GM21528 (cell line): ENCODE measurements at regions not wholly inside any gene's neighbourhood (a gene's known extent, or its start where the extent isn't known, plus 50 kb on each side); places are given as distances from the start of the nearest gene placed in this dataset.
"Not testable (repeated sequence)": the region's sequence is repeated elsewhere in the genome, so short reads cannot be mapped to it uniquely, and the experiment has no call there.

Experiments used
- ATAC-seq: cut with Tn5 transposase; IDR thresholded peaks from one replicate; pipeline ENCODE4 v1.9.1; 2021; ENCODE audit warnings: mild to moderate bottlenecking, moderate library complexity; ENCODE audit not compliant: unreplicated experiment, low FRiP score

DNA sequence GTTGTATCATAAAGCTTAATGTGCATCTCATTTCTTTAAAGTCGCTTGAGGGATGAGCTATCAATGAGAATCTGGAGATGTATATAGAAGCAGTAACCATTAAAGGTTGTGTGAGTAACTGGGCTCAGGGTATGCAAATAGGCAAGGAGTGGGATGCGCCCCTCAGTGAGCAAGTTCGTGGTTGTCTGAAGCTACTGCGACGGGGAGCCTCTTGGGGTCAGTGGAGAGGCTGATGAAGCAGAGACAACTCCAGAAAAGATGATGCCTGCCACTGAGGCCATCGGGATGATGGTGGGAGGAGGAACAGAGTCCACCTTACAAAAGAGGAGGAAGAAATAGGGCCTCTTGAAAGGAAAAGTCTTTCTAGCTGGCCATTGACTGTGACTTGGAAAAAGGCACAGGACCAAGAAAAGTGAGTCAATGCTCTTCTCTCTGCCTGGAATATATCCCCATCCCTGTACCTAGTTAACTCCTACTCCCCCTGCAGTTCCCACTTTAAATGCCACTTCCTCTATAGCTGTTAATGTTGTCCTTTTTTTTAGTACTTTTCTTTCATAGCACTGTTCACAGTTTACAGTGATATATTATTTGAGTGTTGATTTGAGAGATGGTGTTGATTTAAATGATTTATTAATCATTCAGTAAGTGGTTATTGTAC is 51.4 kb upstream of the LSM6 start:
- peak; percentile 93 for ATAC-seq

DNA sequence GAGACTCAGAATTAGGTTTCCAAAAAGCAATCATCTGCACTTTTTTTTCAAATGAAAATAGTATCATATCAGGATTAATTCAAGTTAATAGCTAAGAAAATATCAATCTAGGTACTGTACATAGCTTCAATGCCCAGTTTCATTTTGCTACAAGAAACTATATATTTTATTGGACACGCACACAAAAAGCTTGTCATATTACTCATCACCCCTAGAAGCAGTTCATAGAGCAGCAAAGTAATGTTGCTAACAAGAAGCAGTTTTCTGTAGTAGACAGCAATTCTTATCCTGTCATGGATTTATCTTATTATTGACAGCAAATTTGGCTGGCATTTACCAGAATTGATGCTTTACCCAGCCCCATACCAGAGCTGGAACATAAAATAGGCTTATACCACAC is 52.3 kb upstream of the LSM6 start:
- no peak for ATAC-seq

DNA sequence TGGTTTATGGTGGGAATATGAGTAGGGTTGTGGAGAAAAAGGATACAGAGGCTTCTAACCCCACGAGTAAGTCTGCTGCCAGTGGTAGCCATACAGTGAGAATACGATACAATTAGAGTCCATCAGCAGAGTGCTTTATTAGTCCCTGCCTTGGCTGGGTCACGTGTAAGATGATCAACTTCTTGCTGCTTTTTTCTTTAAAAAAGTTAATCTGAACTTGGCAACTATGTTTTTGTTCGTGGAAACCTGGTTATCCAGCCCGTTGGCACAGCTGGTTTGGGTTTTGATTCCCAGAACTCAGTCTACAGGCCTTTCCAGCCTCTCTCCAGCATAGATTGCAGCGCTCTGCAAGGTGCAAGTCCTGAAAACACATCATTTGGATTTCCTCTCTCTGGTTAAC is 53.1 kb upstream of the LSM6 start:
- ATAC-seq: no peak

DNA sequence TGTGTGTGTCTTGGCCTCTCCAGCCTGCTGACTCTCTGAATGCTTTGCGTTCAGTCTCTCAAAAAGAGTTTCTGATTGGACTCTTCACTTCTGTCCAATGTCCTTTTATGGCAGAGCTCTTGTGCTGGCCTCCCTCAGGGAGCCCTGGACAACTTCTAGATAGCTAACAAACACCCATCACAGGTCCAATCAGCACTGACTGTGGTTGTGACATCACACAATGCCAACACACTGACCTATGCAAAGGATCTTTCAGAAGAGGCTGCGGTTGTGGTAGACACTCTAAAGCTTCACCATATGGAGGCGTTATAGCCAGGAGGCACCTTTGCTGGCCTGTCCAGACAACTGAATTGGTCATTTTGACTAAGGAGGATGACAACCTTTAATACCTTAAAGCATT is 53.8 kb upstream of the LSM6 start:
- no peak for ATAC-seq

DNA sequence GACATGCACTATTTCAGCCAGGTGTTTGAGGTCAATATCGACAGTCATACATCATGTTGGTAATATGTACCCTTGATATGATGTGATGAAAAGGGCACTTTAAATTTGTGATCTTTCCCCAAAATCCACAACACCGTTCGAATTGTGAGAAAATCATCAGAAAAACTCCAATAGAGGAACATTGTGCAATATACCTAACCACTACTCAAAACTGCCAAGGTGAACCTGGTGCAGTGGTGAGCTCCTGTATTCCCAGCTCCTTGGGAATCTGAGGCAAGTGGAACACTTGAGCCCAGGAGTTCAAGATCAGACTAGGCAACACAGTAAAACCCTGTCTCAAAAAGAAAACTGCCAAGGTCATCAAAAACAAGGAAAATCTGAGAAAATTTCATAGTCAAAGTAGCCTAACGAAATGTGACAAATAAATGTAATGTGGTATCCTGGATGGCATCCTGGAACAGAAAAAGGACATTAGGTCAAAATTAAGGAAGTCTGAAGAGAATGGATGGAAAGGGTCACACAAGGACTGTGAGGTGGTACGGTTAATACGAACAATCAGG is 55.6 kb upstream of the LSM6 start:
- no peak for ATAC-seq

DNA sequence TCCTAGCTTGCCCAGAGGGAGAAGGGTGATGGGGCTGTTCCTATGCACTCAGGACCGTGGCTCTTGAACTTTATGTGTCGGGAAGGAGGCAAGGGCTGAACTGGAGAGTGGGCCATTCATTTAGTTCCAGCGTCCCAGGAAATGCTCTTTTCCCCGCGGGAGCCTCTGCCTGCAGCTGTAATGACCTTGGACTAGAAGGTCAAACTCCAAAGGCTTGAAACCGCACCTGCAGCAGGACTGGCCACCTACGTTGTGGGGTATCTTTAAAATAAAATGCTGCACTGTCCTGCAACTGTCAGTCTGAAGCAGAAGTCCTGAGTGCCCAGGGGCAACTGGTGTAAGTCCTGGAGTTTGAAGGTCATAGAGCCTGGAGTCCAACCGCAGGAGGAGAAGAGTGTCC is 61.5 kb upstream of the LSM6 start:
- ATAC-seq: no peak

DNA sequence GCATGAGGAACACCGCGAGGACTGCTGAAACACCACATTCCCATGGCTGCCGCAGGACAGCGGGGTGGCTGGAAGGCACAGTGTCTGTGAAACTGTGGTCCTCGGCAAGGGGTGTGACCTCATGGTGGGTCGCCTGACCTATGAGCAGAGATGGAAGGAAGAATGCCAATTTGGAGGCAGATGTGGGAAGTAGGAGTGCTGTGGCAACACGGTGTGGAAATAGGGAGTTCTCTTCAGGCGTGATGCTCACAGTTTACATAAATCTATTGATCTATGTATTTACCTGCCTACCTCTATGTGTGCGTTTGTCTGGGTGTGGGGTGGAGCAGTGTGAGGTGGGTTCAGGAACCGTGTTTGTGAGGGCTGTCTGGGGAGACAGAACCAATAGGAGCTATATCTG is 62.3 kb upstream of the LSM6 start:
- no peak for ATAC-seq

DNA sequence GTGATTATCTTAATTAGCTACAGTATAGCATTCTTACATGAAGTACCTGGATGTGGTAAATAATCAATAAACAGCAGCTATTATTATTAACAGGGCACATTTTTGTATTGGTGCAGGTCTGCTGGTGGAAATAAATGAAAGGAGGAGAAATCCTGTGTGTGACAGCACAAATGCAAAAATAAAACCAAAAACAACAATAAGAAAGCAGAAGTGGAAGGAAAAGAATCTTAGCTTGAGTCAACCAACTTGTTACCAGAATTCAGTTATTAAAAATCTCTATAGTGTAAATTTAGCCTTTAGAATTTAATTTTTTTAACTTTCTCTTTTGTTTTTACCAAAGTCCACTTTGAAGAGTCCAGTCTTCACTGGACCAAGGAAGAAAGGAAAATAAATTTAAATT is 63.1 kb upstream of the LSM6 start:
- no peak for ATAC-seq

DNA sequence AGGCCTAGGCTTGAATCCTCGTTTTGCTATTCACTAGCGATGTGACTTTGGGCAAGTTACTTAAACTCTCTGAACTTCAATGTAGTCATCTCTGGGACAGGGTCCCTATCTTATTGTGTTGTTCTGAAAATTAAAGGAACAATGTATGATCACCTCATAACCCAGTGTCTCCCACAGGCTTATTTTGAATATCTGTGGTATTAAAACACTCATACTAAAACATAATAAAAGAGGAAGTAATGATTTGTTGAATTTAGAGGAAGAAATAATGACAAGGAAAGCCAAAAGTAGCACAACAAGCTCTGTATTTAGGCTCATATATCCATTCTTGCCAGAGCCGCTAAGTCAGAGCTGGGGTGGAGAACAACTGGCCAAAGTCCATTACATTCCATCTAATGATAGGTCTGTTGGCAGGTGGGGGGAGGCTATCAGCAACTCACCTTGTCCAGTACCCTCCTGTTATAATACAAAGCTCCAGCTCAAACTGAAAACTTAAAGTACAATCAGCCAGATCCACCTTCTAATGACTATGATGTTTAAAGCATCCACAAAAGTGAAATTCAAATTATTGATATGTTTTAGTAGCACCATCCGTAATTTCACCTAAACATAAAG is 64.5 kb upstream of the LSM6 start:
- ATAC-seq: no peak

DNA sequence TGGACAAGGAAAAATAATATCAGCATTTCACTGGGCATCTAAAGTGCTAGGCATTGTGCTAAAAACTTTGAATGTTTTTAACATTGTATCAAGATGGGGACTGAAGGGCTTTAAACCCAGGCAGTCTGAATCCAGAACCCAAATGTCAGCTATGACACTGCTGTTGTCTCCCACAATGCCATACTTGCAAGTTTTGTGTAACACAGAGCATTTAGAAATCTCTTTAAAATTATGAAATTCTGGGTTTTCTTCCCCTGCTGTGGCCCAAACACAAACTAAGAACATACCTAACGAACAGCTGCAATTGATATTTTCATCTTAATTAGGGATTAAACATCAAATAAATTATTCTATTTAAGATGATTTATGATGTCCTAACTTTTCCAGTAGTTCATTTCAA is 66.8 kb upstream of the LSM6 start:
- ATAC-seq: no peak

DNA sequence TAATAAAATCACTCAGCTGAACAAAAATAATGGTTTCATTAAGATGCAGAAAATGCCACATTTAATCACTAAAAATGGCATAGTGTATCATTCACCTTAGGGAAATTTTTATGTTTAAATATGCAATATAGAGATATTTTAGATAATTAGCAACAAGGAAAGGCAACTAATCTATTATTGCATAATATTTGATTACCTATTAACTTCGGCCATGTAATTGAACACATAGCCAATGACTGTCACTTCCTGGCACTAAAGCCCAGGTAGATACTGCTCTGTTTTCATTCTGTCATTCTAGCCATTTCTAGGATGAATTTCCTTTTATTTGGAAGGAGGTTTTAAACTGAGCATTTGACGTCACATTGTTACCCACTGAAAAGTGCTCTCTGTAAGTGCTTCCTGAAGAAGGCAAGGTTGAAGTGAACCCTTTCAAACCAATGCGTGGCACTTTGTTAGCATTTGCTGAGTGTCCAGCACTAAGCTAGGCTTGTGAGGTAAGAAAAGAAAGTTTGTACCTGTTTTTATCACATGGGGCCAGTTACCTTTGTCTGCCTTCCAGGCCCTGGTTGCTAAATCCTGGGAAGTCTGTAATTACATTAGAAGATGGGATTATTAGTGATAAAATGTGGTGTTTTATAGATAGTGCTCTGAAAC is 67.8 kb upstream of the LSM6 start:
- ATAC-seq: no peak

DNA sequence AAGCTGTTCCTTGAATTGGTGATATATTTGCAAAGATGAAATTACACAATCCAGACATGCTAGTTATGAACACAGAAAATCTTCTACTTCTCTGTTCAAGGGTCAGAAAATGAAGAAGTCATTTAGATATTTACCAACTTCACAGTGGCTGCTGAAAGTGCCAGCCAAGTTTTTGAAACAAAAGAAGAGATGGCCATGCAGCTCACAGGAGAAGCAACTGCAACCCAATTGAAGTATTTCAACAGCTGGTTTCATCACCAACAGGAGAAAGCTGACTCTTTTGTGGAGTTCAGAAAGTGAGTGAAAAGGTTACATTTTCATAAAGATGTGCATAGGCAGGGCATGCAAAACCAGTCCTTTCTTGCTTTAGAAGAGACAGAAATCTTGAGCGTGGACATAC is 70.1 kb upstream of the LSM6 start:
- peak; percentile 64 for ATAC-seq

DNA sequence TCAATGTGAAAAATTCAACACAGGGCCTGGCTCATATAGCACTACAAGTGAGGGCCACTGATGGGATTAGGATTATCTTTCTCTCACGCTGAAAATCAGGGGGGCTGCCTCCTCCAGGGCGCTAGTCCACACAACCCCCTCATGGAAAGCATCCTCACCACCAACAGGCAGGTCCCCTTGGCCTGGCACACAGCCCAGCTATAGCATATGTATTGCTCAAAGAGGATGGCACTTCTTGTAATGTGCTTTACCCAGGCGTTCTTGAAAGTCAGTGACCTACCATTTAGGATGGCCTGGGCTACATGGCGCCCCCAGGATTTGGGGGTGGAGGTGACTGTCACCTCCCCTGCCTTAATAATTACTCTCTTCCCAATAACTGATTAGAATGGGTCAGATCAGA is 71.0 kb upstream of the LSM6 start:
- no peak for ATAC-seq

DNA sequence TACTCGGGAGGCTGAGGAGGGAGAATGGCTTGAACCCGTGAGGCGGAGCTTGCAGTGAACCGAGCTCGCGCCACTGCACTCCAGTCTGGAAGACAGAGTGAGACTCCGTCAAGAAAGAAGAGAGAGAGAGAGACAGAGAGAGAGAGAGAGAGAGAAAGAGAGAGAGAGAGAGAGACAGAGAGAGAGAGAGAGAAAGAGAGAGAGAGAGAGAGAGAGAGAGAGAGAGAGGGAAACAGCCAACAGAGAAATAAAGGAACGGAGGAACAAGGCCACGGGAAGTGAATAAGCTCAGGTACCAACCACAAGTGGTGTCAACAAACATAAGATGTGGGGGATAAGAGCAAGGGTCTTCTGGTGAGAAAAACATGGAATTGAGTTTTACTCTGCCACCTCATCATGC is 71.5 kb upstream of the LSM6 start:
- not testable (repeated sequence) for ATAC-seq

DNA sequence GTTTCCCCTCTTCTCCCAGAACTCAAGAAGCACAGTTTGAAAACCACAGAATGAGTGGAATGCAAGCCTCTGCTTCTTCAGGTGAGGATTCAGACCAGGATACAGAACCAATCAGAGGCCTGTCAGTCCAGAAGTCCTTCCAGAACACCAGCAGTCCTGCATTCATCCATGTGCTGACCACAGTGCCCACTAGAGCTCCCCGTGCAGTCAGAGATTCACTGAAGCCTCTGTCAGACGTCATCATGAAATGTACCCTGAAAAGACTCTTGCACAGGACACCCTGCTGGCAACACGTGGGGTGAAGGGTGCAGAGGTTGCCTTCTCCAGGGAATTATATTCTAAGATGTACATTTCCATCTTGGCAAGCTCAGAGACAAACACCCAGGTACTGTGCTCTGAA is 75.9 kb upstream of the LSM6 start:
- ATAC-seq: peak; percentile 16

DNA sequence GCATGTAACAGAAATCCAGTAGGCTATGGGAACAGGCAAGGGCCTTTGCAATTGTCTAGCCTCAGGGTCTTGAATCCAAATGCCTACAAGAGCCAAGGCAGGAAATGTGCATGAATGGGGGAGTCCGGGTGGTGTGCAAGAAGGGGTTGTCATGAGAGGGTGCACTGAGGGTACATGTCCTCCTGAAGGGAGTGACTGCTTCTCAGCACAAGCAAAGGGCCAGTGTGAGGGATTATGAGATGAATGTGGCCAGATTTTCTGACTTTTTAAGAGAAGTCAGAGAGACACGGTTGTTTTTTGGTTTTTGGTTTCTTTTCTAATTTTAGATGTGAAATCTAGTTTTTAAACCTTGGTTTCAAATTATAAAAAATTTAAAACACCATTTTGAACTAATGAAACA is 76.5 kb upstream of the LSM6 start:
- peak; percentile 76 for ATAC-seq

DNA sequence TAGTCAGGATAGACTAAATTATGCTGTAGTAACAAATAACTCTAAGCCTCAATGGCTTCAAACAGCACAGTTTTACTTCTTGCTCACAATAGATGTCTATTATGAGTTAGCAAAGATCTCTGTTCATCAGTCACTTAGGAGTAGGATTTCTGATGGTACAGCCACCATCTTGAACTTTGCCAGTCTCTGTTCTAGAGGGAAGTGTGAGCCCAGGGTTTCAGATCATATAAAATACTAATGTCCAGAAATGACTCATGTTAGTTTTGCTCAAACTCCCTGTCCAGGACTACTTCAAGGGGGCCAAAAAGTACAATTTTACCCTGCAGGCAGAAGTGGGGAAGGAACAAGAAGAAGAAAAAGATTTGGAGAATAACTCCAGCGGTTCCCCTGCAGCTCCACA is 77.1 kb upstream of the LSM6 start:
- ATAC-seq: peak; percentile 62

DNA sequence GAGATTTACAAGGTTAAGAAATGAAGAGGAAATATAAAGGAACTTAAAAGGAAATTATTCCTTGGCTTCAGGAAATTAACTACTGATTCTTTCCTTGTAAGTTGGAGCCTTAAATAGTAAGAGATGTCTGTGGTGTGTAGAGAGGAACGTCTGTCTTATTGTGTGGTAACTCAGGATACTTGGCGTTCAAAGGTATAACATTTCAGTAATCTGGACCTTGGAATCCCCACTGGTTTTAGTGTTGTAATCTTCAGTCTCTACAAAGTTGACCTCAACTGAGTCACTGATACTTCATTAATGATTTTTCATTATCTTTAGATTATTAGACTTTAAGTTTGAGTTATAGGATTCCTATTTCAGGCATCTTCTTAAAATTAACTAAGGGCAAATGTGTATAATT is 79.1 kb upstream of the LSM6 start:
- no peak for ATAC-seq

DNA sequence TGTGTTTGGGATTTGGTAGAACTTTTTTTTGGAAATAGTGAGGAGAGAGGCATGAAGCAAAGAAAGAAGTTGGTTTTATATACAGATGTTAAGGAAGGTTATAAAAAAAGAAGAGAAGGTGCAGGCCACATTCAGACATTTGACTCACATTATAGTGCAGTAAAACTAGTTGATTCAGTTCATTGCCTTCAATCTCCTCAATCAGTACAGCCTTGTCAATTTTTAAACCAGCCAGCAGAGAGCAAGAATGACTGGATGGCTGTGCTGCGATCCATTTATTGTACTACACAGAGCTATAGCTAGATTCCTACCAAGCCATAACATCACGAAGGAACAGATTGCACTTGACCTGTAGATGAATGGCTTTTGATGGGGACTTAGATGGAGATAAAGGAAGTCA is 79.7 kb upstream of the LSM6 start:
- no peak for ATAC-seq

DNA sequence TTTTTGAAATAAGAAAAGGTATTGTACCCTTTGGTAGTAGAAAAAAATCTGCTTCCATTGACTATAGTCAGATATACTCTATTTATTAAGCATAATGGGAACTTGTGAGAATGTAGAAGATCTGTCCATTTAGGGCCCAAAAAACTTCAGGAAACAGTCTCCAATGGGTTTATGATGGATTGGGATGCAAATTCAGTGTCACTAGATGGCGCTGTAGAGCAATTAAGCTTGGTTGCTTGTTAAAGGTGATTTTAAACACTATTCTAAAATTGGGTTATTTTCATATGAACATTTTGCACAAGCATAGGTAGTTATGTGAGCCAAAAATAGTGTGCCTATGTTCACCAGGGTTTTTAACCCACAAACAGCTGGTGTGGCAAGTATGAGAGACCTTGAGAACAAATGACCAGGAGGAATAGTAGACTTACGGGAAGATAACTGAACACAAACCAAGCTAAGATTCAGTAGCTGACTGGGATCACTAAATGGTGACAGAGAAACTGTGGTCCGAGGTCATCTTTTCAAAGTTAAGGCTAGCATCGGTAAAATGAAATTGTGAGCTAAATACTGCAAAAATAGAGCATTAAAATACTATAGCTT is 80.3 kb upstream of the LSM6 start:
- ATAC-seq: no peak

DNA sequence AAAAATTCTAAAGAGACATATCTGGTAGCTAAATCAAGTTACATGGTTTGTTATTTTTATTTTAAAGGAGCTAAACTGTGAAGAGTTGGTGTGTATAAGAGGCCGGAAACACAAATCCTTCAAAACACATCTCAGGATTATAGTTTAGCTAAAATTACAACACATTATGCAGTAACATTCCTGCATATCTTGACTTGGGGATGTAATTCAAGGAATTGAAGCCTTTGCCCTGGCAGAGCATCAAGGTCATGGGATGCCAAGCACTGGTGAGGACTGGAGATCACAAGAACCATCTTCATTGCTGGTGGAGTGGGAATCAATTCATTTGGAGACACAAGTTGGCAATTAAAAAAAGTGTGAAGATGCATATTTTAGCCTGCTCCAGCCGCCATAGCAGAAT is 86.8 kb upstream of the LSM6 start:
- ATAC-seq: no peak

DNA sequence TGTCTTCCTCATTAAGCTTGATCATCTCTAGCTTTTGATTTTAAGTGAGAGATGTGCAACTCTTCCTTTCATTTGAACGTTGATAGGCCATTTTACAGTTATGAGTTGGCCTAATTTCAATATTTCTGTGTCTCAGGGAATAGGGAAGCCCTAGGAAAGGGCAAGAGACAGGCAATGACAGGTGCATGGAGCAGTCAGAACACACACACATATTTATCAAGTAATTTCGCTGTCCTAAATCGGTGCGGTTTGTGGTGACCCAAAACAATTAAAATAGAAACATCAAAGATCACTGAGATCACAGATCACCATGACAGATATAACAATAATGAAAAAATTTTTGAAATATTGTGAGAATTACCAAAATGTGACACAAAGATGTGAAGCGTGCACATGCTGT is 87.7 kb upstream of the LSM6 start:
- ATAC-seq: no peak
